HG03521 (cell line): ENCODE measurements at regions not wholly inside any gene's neighbourhood (a gene's known extent, or its start where the extent isn't known, plus 50 kb on each side); places are given as distances from the start of the nearest gene placed in this dataset.

Experiments used
- ATAC-seq: cut with Tn5 transposase; IDR thresholded peaks from one replicate; pipeline ENCODE4 v1.9.1; 2021; ENCODE audit warnings: mild to moderate bottlenecking, moderate library complexity; ENCODE audit not compliant: unreplicated experiment

- ATAC-seq, result no peak
Measured at GRCh38 chrX:45894864-45895645, 650.2 kb downstream of the ZNF674 start.

DNA sequence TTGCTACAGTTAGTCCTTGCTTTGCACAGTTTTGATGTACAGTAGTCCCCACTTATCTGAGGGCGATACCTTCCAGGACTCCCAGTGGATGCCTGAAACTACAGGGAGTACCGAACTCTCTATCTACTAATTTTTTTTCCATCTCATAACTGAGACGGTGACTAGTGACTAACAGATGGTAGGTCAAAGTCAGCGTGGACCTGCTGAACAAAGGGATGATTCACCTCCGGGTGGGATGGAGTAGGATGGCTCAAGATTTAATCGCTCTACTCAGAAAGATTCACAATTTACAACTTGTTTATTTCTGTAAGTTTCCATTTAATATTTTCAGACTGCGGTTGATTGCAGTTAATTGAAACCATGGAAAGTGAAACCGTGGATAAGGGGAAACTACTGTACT, 655.8 kb downstream of the ZNF674 start:
- no peak for ATAC-seq

DNA sequence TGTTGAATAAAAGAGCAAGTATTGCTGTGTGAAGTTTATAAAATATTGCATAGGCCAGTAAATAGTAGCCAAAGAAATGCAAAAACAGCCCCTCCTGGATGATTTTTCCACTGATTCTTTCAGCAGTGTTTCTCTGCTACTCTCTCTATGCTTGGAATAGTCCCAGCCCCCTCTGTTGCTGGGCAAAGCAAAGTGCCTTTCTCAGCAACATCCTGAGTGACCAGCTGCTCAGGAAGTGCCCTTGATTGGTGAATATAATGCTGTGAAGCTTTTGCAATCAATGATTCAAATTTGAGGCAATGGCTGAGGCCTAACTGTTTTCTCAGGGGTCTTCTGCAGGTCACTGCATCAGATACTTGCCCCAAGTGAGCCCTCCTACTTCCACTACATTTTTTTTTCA, 656.7 kb downstream of the ZNF674 start:
- no peak for ATAC-seq

DNA sequence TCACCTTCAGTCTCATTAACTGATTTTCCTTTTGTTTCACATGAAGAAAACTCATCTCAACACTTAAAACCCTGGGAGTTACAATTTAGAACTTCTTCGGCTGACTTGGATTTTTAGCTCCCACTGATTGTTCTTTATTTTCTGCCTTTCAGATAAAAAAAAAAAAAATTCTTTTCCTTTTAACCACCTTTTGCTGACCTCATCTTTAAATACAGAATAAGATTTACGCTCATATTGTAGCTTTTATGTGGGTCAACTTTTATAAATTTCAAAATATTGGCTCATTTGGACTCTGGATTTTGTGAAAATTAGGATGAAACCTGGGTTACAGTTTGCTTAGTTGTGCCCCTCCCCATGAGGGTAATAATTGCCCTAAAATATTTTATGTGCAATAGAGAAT, 659.3 kb downstream of the ZNF674 start:
- ATAC-seq, result no peak

DNA sequence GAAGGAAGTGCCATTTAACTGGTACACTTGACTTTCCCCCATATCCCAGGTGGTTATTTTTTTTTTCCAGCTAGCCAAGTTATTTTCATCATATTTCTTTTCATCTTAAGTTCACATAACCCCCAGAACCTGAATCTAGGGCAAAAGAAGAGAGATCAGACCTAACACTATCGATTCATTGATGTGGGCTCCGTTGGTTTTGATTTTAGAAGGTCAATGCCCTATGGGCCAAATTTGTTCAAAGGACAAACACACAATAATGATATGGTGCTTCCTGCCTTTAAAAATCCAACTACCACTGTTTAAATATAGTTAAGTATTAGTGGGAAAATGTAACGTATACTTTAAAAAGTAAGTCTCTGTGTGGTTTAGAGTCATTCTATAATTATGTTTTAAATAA, 665.7 kb downstream of the ZNF674 start:
- ATAC-seq, result no peak

- no peak for ATAC-seq
Measured at GRCh38 chrX:45876206-45876605, 669.0 kb downstream of the ZNF674 start.

DNA sequence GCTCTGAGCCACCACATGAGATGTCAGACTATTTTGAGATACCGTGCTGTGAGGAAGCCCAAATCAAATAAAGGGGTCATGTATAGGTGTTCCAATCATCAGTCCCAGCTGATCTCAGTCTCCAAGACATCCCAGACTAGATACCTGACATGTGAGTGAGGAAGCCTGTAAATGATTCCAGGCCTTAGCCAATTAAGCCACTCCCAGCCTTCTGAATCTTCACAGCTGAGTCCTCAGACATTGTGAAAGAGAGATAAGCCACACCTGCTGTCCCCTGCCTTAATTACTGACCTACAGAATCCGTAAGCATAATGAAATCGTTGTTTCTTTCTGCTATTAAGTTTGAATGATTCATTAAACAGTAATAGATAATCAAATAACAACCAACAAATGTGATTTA, 671.4 kb downstream of the ZNF674 start:
- ATAC-seq, result no peak

DNA sequence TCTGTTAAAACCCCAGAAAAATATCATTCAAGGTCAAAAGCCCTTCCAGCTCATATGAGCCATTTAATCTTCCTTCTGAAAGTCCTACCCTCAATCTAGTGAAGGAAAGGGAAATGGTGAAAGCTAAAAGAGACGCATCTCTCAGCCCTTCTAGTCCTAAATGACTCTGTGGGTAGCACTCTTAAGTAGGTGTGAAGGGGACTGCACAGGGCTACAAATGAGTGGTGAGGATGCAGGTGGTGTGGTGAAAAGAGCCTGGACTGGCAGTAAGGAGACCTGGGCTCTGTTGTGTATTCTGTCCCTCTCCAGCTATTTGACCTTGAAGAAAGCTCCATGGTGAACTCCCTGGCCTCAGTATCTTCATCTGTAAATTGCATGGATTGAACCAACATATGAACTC, 671.8 kb upstream of the DIPK2B start:
- ATAC-seq, result no peak

DNA sequence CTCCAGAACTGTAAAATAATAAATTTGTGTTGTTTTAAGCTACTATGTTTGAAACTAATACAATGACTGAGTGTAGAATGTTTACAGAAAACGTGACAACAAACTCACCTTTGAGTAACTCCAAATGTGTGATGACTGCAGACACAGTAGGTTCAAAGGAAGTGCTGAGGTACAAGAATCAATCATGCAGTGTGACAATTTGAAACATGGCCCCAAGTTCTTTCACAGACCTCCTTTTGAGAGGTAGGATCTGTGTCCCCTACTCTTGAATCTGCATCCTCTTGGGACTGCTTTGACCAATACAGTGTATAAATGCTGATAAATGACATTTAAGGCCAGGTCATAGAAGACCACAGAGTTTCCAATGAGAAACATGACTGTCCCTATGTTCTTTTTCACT, 667.7 kb upstream of the DIPK2B start:
- no peak for ATAC-seq

DNA sequence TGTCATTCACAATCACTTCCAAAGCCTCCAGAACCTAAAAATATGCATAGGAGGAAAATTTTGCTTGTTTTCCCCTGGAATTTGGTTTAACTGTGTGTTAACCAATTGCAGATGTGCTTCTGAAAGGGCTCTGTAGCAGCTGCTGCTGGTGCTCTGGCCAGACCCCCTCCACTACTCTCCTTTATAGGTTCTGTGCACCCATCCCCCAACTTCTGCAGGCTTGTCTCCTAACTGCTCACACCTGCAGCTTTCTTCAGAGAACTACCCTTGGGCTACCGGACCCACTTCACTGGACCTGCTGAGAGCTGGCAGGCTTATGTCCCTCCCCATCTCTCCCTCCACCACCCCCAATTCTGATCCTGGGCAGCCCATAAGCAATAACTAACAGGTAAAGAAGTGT, 662.1 kb upstream of the DIPK2B start:
- no peak for ATAC-seq

- ATAC-seq, result no peak
Measured at GRCh38 chrX:45860450-45860849, 659.8 kb upstream of the DIPK2B start.

DNA sequence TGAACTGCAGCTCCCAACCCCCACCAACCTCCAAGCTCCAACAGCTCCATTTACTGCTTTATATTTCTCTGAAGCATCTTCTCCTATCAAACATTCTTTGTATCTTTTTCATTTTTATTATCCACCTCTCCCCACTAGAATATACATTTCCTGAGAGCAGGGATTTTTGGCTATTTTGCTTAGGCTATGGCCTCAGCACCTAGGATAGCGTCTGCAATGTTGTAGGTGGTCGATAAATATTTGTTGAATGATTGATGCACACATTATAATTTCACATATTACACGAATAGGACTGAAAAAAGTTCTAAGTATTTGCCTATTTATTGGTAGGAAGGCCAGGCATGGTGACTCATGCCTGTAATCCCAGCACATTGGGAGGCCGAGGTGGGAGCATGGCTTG, 658.7 kb upstream of the DIPK2B start:
- no peak for ATAC-seq

DNA sequence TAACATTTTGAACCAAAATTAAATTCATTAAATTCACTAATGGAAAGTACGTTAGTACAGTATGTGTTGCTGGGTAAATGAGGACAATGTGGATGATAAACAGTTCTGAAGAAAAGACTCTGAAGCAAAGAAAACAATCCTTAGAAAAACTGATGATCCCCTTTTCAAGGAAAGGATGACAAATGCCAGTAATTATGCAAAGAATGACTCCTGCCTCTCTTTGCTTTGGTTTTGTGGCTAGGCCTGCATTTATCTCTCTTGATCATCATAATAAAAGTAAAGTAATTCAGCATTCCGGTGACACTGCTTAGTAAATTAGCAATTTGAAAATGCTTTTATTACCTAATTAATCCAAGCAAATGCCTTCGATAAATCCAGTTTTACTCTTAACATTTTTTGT, 652.2 kb upstream of the DIPK2B start:
- no peak for ATAC-seq

GRCh38 chrX:45851434-45851991, 650.8 kb upstream of the DIPK2B start:
- ATAC-seq, result no peak

- no peak for ATAC-seq
Measured at GRCh38 chrX:45850775-45851433, 650.2 kb upstream of the DIPK2B start.

- no peak for ATAC-seq
Measured at GRCh38 chrX:45850197-45850774, 649.6 kb upstream of the DIPK2B start.

DNA sequence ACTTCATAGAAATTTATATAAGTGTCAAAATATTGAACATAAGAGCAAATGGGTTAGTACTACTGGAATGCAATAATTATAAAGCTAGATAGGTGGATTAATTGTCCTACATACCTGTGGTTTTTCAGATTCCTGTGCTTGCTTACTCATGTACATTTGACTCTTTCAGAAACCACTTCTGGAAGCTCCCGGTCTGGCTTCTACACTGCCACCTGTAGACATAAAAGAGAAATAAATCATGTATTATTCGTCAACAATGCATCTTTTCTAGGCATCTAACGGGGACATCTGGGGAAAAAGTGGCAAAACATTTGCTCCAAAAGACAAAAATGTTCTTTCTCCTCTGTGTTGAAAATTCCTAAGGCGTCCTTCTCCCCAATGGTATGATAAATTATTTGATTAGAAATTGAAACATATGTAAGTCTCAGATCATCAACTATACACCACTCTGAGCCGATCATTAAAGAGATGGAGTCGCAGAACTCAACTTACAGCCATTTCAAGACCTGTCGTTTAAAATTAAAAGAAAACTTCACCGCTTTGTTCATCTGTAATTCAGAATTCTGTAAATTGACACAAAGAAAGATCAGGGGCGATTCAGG, 648.7 kb upstream of the DIPK2B start:
- no peak for ATAC-seq

DNA sequence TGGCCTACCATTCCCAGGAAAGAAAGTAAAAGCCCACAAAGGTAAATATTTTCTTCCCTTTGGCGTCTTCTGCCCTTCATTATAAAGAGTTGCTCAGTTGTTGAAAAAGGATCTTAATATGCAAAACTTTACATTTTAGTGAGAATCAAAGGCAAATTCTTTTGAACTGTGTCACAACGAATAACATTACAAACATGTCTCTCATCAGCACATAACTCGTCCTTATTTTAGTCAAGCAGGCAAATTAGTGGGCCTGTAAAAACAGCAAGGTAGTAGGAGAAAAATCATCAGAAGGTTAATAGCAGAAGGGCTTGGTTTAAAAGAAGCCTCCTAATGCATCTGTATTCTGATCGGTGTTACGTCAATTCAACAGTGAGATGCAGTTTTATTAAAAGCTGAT, 647.3 kb upstream of the DIPK2B start:
- no peak for ATAC-seq

GRCh38 chrX:45846328-45846727, 645.7 kb upstream of the DIPK2B start:
- ATAC-seq, result no peak

GRCh38 chrX:45845142-45845541, 644.5 kb upstream of the DIPK2B start:
- ATAC-seq, result no peak

DNA sequence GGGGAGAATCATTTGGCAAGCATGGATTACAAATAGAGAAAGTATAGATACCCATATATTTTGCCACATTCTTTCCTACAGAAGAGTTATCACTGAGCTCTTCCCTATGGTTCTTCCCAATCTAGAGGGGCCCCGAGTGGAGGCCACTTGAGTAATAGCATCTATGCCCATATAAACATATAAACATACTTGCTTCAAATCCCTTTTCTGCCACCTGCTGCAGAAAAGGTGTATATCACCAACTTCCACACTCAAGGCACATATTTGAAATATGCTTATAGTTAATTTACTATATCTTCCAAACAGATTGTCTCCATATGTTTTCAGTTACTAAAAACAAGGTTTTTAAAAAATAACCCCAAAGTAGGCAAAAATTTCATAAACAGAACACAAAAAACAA, 642.8 kb upstream of the DIPK2B start:
- no peak for ATAC-seq

DNA sequence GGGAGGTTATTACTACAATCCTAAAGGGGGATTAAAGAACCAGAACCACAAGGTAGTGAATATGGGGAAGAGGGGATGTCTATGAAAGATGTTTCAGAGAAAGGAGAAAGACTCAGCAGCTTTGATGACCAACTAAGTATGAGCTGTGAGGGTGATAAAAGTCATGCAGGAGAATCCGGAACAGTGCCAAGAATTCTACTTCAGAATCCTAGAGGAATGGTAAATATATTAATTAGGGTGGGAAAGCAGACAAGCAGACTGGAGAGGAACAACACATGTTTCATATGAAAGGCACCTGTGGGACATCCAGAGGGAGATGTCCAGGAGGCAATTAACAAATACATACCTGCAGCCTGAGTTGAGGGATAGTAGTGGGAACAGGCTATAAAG, 642.2 kb upstream of the DIPK2B start:
- ATAC-seq, result no peak
